ENCODE measurements at regions not wholly inside any gene's neighbourhood (a gene's known extent, or its start where the extent isn't known, plus 50 kb on each side); places are given as distances from the start of the nearest gene placed in this dataset.
"Not testable (repeated sequence)": the region's sequence is repeated elsewhere in the genome, so short reads cannot be mapped to it uniquely, and the experiment has no call there.

DNA sequence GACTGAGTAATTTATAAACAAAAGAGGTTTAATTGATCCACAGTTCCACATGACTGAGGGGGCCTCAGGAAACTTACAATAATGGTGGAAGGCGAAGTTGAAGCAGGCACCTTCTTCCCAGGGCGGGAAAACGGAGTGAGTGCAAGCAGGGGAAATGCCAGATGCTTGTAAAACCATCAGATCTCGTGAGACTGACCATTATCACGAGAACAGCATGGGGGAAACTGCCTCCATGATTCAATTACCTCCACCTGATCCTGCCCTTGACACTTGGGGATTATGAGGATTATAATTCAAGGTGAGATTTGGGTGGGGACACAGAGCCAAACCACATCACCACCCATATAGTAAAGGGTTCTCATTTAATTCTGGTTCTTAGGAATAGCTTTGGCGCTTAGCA, 219.5 kb upstream of the ATP5MC3 start:
- DNase-seq = no peak

- DNase-seq = no peak
Observed at GRCh38 chr2:175399326-175399725, 217.8 kb upstream of the ATP5MC3 start.

GRCh38 chr2:175398848-175399247, 217.3 kb upstream of the ATP5MC3 start:
- DNase-seq = no peak

DNA sequence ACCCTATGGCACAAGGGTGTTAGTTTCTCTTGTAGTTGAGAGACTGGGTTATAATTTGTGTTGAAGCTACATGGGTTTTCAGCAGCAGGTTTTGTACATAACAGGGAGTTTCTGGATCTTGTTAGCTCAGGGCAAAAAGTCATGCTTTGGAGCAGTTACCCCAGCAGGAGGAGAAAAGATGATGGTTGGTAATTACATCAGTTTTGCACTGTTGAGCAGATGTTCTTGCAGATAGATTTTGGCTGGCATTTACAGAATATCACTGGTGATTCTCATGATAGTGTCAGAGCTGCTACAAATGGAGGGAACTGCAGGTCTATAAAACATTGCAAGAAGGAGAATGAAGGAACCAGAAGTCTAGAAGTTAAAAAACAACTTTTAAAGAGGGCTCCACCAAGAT, 215.2 kb upstream of the ATP5MC3 start:
- DNase-seq = no peak

- DNase-seq = no peak
Observed at GRCh38 chr2:175393851-175394250, 212.3 kb upstream of the ATP5MC3 start.

DNA sequence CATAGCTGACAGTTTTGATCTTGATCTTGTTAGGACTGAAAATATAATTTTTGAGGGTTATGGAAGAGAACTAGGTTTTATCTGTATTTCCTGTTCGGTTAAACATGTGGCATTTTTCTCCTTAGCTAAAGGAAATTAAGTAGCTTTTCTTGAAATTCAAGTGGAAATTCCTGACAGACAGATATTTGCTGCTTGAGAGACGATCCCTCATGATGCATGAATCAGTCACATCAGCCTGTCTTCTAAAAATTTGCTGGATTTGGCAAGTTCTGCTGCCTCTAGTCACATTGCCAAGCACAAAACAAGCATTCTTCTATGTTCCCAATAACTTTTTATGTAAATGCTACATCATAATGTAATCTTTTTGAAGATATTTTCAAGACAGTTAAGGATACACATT, 201.8 kb upstream of the ATP5MC3 start:
- DNase-seq = no peak

GRCh38 chr2:175373729-175374128, 192.2 kb upstream of the ATP5MC3 start:
- no peak for DNase-seq

DNA sequence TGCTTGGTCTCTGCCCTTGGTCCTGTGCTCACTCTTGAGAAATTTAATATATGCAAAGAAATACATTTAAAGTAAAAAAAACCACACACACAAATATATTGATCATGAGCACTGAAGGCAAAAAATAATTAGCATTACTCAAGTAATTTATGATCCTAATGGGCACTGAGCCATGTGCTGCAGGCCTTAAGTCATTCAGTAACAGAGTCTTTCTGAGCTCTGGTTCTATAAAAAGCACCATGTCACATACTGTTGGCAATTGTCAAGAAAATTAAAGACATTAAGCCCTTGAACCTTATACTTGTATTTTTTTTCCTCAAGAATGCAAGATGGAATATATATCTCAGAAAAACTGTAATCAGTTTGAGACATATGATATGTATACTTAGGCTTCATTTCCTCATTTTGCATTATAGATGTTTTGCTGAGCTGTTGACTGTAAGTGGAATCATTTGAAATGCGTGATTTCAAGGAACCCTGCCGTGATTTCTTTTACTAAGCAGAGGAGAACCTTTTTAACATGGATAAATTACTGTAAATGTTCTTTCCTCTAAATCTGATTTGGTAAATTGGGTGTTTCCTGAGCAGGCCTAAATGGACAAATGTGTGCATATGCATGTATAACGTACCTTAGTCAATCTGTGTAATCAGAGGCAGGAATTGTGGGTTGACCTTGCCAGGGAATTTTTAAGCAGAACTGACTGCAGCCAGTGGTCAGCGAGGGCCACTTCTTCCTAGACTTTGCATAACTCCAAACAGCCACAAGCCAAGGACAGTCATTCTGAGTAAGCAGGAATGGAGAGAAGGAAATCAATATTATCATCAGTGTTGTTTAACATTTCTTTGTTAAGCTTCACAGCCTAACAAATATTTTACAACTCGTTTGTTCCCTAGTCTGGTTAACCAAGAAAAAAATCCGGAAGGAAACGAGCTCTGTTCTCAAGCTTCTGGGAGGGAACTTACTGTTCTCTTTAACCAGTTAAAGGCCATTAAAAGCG, 191.5 kb upstream of the ATP5MC3 start:
- DNase-seq = no peak

DNA sequence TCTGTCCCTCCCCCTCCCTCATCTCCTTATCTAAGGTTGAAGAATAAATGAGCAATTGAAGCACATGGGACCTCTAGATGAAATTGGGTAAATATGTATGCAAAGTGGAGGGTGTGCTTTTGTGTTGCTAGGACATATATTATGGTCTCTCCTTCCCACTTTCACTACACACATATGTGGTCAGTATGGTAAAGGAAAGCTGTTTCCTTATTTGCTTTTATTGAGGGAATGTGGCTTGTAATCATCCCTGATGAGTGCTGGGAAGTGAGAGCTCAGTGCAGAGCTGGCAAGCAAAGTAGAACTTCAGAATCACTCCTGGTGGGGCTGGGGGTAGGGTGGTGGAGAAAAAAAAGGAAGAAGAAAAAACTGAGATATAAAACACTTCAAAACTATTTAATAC, 189.9 kb upstream of the ATP5MC3 start:
- no peak for DNase-seq

- peak; percentile 28 for DNase-seq
Observed at GRCh38 chr2:175366815-175367214, 185.3 kb upstream of the ATP5MC3 start.

- DNase-seq = no peak
Observed at GRCh38 chr2:175363699-175364098, 182.2 kb upstream of the ATP5MC3 start.

GRCh38 chr2:175362331-175362730, 180.8 kb upstream of the ATP5MC3 start:
- no peak for DNase-seq

DNA sequence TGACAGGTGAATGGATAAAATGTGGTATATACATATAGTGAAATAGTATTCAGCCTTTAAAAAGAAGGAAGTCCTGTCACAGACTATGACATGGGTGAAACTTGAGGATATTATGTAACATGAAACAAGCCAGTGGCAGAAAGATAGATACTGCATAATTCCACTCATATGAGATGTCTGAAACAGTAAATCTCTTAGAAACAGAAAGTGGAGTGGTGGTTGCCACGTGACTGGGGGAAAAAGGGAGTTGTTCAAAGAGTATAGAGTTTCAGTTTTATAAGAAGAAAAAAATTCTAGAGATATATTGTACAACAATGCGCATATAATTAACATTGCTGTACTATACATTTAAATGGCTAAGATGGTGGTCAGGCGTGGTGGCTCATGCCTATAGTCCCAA, 178.2 kb upstream of the ATP5MC3 start:
- DNase-seq = no peak

DNA sequence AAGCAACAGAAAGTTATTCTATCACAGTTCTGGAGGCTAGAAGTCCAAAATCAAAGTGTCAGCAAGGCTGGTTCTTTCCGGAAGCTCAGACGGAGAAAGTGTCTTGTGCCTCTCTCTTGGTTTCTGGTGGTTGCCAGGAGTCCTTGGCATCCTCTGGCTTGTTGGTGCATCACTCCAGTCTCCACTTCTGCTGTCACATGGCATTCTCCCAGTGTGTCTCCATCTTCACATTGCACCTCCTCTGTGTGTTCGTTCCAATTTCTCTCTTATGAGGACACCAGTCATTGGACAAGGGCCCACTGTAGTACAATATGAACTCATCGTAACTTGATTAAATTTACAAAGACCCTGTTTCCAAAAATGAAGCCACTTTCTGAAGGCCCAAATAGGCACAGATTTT, 175.4 kb upstream of the ATP5MC3 start:
- DNase-seq = no peak

DNA sequence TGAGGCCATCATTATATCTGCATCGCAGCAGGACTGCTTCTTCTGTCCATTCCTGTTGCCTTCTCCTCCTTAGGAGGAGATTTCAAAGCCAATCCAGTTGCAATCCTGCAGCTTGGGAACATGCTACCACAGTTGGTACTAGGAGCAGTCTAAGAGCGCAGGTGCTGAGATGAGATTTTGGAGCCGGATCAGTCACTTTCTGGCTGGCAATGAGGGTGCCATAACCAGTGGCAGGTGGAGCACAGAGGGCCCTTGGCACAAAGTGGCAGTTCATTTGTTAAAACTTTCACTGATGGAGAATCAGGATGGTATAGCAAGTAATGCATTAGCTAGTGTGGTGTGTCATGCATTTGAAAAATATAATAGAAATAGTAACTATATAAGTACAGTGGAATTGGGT, 173.7 kb upstream of the ATP5MC3 start:
- no peak for DNase-seq

- no peak for DNase-seq
Observed at GRCh38 chr2:175353275-175353674, 171.8 kb upstream of the ATP5MC3 start.

GRCh38 chr2:175351512-175351911, 170.0 kb upstream of the ATP5MC3 start:
- DNase-seq = no peak

DNA sequence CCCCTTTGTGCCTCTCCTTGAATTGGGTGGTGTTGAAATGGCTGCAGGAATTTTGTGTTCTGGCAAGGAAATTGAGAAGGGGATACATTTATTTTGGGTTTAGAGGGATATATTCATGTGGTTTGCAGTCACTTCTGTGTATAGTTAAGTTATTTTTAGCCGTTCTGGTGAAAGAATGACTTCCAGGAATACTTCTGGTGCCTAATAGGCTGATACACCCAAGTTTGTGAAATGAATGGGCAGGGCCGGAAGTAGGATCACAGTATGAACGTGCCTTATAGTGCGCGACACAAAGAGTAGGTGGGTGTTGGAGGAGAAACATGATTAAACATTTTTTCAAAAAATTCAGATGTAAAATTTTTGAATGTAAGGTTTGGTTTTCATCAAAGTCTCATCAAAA, 168.6 kb upstream of the ATP5MC3 start:
- DNase-seq = no peak

- DNase-seq = no peak
Observed at GRCh38 chr2:175342085-175342484, 160.6 kb upstream of the ATP5MC3 start.

DNA sequence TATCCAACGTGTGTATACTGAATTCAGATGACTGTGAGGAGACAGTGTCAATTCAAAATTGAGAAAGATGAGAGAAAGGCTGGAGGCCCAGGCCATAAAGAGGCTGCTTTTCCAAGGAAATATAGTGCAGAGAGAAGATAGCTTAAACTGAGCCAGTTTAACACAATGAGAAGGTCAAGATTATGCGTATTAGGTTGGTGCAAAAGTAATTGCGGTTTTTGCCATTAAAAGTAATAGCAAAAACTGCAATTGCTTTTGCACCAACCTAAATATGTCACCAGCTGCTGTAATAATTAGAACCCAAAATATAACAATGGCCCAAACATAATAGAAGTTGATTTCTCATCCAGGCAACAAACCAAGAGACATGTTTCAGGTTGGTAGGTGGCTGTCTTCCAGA, 148.7 kb upstream of the ATP5MC3 start:
- no peak for DNase-seq

DNA sequence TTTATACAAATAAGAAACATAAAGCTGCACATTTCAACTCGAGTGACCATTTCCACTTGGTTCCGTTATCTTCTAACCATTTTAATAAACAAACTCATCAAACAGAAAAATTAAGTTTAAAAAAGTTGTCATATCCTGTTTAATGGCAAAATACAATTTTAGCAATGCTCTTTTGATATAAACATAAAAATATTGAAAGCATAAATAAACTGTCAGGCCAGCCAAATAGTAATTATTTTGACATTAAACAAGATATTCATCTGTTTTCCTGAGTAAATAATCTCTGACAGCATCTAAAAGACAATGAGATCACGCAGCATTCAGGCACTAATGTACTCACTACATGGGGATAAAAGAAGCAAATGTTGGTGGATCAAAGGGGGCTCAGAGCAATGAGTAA, 145.3 kb upstream of the ATP5MC3 start:
- DNase-seq = no peak

DNA sequence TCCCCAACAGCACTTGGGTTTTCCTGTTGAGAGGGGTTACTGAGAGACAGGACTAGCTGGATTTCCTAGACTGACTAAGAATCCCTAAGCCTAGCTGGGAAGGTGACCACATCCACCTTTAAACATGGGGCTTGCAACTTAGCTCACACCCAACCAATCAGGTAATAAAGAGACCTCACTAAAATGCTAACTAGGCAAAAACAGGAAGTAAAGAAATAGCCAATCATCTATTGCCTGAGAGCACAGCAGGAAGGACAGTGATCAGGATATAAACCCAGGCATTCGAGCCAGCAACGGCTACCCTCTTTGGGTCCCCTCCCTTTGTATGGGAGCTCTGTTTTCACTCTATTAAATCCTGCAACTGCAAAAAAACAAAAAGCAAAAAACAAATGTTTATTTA, 144.7 kb upstream of the ATP5MC3 start:
- DNase-seq = not testable (repeated sequence)

DNA sequence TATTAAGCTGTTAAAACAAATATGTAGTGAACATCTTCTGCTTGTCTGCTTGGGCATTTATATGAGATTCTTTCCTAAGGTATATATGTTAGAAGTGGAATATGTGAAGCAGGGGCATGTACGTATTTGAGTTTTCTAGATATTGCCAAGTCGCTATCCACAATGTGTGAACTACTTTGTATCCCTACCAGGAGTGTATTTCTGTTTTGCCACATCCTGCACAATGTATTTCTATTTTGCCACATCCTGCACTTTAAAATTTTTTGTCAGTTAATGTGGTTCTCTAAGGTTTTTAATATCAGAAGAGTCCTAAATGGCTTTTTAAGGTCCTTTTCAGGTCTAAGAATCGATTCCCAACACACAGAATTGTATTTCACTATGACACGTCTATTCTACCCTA, 141.7 kb upstream of the ATP5MC3 start:
- no peak for DNase-seq

DNA sequence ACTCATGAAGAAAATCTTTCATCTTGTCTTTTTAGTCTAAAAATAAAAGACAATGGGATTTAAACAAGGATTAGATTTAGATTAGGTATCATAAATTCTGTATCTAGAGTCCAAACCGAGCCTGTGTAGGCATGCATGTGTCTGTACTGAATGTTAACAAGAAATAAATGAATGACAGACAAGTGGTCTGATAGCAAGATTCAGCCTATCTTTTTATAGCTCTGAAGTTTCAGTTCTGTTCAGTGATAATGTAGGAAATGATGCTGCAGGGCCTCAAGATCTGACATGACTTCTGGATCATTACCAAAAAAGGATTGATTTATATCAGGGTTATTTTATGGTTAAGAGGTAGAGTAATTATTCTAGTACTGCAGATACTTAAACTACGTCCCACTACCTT, 137.0 kb upstream of the ATP5MC3 start:
- DNase-seq = no peak

DNA sequence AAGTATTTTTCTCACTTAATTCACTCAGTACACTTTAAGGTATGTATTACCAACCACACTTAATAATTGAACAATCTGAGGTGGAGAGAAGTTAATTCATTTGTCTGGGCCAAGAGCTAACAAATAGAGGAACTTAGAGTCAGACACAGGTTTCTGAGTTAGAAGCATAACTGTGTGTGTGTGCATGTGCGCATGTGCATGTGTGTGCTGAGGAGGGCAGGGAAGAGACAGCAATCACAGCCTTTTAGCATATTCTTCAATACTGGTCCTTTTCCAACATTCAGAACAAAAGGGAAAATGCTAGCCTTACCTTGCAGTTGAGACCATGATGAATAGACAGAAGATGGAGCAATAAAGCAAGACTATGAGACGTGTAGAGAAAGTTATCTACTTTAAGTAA, 136.2 kb upstream of the ATP5MC3 start:
- DNase-seq = no peak
